Urinary bladder (tissue), 3 donors: ENCODE measurements at regions not wholly inside any gene's neighbourhood (a gene's known extent, or its start where the extent isn't known, plus 50 kb on each side); places are given as distances from the start of the nearest gene placed in this dataset.

Source experiments
- DNase-seq: peaks from one replicate; pipeline ENCODE4 v3.0.0-alpha.2; 2015; ENCODE audit errors: extremely low spot score
- H3K27ac ChIP-seq: one replicate; pipeline ENCODE4 v1.5.1; 2013; ENCODE audit warnings: low read depth, mild to moderate bottlenecking, moderate library complexity
- H3K36me3 ChIP-seq: one replicate; pipeline ENCODE4 v1.6.1; 2013; ENCODE audit warnings: mild to moderate bottlenecking, moderate library complexity; ENCODE audit not compliant: insufficient read depth
- H3K4me1 ChIP-seq: one replicate; pipeline ENCODE4 v1.6.1; 2013; ENCODE audit warnings: mild to moderate bottlenecking, moderate library complexity; ENCODE audit not compliant: insufficient read depth
- H3K4me3 ChIP-seq: one replicate; pipeline ENCODE4 v1.5.1; 2013; ENCODE audit warnings: low read depth, low read length
- WGBS: extraction: QIAGEN DNeasy Blood & Tissue Kit; methylation state at CpG from one replicate; pipeline ENCODE4 v1.1.7; 2013; 5-methylcytosine and 5-hydroxymethylcytosine counted together
- donor health status: healthy with polysubstance abuse.
- donor health status: healthy.

DNA sequence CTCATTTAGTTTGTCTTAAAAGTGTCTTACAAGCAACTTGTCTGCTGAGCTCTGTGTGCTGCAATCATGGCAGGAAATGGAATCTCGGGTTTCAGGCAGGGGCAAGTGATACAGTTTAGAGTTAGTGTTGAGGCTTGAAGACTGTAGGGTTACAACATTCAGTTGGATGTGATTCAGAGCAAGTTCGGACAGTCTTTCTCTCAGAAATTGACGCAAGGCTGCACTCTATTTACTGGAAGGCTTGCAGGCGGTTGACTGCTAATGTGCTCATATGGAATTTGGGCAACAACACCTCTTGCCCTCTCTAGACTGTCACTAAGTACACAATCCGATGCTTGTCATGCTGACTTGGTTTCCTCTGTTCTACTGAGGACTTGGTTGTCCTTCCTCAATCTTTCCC is 161.7 kb upstream of the BMPER start:
- no peak for DNase-seq
- Histone ChIP-seq H3K27ac (no peak overlapping the region), H3K36me3 (no peaks in the 10 kb centered on the region), H3K4me3 (no peak overlapping the region), H3K4me1 (no peaks in the 10 kb centered on the region)
- 90% methylated on average over 5 of the region's 5 CpGs for WGBS

DNA sequence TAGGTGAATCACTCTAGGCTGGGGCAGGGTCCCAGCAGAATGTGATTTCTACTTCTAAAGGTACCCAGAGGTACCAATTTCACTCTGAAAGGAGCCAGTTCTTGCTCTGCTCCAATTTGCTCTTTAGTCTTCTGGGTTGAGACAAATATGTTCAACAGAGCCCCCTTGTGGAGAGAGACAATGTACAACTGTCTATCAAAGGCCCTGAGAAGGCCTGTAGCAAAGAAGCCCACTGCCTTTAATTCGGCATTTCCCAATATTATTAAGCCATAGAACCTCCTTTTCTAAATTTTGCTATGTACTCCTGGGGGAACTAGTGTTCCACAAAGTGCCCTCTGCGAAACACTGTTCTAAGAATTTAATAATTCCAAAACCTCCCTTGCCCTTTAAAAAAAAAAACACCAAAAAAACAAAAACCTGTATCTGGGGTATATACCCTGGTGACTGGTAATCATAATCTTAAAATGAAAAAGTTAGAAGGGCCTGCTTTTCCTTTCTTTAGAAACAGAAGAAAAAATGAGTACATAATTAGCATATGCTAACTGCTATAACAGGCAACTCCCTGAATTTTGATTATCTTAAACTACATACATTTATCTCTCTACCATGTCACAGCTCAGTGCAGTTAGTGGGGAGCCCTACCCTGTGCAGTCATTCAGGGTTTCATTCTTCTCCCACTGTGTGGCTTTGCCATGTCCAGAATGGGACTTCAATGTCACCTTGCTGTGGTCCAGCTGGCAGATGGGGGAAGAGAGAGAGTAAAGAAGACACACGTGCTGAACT is 160.9 kb upstream of the BMPER start:
- H3K4me1 ChIP-seq = no peaks in the 10 kb centered on the region
- 93% methylated on average over 3 of the region's 3 CpGs for WGBS
- H3K36me3 ChIP-seq = no peaks in the 10 kb centered on the region
- no peak overlapping the region for H3K4me3 ChIP-seq
- H3K27ac ChIP-seq = no peak overlapping the region
- no peak for DNase-seq

DNA sequence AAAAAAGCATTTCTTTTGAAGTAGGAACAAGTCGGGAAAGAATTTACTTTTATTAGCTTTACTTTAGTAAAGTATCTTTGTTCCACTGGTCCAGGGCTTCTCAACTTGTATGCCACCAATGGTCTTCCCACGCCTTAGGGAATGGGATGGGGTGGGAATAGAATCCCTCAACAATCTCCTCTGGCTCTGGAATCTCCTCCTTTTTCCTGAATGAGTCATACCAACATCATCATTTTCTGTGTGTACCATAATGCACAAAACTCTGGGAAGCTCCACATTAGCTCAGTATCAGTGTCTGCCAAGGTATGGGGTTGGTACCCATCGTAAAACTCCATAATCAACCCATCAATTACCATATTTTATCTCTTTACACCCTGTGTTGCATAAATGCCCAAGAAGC is 159.4 kb upstream of the BMPER start:
- H3K36me3 ChIP-seq = no peaks in the 10 kb centered on the region
- H3K4me1 ChIP-seq = no peaks in the 10 kb centered on the region
- H3K27ac ChIP-seq = no peak overlapping the region
- DNase-seq = no peak
- WGBS = 94% methylated on average over 3 of the region's 3 CpGs
- H3K4me3 ChIP-seq = no peak overlapping the region

DNA sequence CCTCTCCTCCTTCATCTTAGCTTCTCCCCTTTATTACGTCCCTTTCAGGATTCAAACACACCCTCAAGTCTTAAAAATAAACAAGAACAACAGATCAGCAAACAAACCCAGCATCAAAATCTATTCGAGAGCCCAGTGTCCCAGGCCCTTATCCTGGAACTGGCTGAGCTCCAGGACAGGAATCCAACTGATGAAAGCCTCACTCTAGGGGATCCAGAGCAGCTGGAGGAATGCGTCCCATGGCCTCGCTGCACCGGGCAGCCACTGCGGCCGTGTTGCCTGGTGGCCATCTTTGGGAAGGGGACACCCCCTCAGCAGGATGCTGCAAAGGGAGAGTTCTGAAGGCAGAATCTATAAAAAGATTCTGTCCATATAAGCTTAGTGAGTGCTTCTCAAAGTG is 156.5 kb upstream of the BMPER start:
- H3K27ac ChIP-seq = no peak overlapping the region
- DNase-seq = no peak
- H3K4me1 ChIP-seq = no peaks in the 10 kb centered on the region
- H3K36me3 ChIP-seq = no peaks in the 10 kb centered on the region
- WGBS = 53% methylated on average over 7 of the region's 7 CpGs
- no peak overlapping the region for H3K4me3 ChIP-seq

DNA sequence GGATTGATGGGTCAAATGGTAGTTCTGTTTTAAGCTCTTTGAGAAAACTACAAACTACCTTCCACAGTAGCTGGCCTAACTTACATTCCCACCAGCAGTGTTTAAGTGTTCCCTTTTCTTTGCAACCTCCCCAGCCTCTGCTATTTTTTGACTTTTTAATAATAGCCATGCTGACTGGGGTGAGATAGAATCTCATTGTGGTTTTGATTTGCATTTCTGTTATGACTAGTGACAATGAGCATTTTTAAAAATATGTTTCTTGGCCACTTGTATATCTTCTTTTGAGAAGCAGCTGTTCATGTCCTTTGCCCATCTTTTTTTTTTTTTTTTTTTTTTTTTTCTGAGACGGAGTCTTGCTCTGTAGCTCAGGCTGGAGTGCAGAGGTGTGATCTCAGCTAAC is 155.2 kb upstream of the BMPER start:
- no peak for DNase-seq
- H3K36me3 ChIP-seq = no peaks in the 10 kb centered on the region
- 79% methylated on average over 1 of the region's 1 CpG for WGBS

DNA sequence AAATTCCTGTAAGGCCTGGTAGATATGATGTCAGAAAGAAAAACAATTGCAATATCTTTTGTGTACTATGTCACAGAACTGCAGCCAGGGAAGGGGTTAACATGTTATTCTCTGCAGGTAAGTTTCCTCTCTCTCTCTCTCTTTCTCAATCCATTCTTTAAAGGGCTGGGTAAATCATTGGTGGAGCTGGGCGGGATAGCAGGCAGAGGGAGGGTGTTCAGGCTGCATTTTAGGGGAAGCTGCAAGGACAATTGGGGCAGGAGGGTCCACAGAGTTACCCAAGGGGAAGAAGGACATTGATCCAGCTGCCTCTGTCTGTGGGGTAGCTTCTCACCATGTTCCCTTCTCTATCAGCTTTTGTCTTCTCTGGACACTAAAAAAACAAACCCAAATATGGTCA is 153.9 kb upstream of the BMPER start:
- Histone ChIP-seq H3K36me3 (no peaks in the 10 kb centered on the region), H3K4me3 (no peak overlapping the region), H3K4me1 (no peaks in the 10 kb centered on the region), H3K27ac (no peak overlapping the region)
- DNase-seq = no peak
- 93% methylated on average over 1 of the region's 1 CpG for WGBS

More for the DNA sequence above, 155.2 kb upstream of the BMPER start:
- Histone ChIP-seq H3K4me1 (no peaks in the 10 kb centered on the region), H3K4me3 (no peak overlapping the region), H3K27ac (no peak overlapping the region)

DNA sequence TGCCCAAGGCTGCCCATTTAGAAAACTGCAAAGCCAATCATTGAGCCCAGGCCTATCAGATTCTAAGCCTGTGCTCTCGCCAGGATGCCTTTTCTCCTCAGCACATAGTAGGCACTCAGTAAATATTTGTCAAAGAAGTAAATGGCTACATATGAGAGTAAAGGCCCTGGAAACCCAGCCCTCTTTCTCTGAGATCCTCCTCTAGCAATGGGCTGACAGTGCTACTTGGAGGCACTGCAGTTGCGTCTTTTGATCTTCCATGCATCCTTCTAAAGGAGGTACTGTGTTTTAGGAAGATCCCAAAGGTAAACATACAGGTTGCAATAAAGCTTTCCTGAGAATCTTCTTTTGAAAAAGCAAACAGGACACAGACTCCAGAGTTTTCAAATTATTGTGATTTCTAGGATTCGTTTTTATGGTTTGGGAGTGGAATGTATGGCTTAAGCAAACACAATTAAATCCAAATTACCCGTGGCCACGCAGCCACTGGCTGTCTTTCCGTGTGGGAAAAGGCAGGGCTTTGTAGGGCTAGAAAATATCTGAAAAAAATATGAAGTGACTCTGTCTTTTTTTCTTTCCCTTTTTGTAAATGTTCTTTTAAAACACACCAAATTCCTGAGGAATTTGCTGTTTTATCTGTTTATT is 151.3 kb upstream of the BMPER start:
- Histone ChIP-seq H3K27ac (no peak overlapping the region), H3K4me1 (no peaks in the 10 kb centered on the region), H3K4me3 (no peak overlapping the region), H3K36me3 (no peaks in the 10 kb centered on the region)
- DNase-seq = no peak
- WGBS = 70% methylated on average over 6 of the region's 6 CpGs

DNA sequence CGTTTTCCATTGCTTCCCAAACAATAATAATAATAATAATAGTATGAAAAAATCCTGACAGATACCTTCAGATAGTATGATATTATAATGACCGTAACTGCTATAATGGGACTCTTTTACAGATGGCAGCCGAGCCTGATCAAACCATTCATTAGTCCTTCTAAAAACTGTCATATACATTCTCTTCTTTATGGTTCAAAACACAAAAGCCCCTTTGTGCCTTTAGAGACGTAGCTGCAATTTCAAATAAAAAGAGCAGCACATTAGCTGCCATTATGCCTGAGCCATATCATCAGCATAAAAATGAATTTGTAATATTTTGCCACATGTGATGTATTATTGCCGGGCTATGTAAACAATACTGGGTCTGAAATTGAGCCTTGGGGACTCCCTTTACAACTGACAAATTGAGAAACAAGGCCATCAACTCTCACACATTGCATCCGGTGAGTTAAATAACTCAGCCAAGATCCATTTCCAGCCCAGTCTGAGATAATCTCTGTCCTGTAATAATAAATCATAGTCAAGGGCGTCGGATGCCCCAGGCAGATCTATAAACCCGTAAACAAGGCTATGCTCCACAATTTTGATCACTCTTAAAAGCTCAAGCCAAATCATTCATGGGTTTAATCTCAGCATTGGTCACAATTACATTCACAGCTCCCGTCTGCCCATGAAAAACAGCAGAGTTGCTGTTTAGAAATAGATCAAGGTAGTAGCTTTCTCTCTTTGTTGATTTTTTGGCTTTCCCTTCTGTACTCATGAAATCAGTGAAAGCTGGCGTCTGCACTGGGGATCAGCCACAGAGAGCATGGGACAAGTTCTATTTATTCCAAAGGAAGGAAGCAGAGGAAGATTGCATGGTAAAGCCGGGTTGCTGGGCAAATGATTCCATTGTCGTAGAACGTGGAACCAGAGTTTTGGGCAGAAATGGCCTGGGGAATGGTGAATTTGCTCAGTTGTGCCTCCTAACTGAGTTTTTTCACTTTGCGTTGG is 150.1 kb upstream of the BMPER start:
- Histone ChIP-seq H3K4me3 (no peak overlapping the region), H3K36me3 (no peaks in the 10 kb centered on the region), H3K27ac (no peak overlapping the region), H3K4me1 (no peaks in the 10 kb centered on the region)
- 68% methylated on average over 15 of the region's 15 CpGs for WGBS
- no peak for DNase-seq

DNA sequence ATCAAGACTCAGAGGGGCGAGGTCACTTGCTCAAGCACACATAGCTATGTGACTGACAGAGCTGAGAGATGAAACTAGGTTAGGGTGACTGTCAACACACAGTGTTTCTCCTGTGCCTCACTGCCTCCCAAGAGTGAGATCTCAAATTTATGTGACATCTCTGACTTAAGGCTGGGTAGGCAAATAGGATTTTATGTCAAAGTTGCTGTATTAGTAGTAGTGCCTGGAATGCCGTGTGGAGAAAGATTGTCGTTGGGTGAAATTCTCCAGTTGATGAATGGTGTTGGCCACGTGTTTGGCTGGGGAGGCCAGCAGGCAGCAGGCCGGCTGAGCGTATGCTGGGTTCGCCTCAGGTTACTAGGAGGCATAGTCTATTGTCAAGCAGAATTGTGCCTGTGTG is 148.3 kb upstream of the BMPER start:
- no peaks in the 10 kb centered on the region for H3K36me3 ChIP-seq
- no peak for DNase-seq
- H3K27ac ChIP-seq = no peak overlapping the region
- H3K4me3 ChIP-seq = no peak overlapping the region
- 82% methylated on average over 7 of the region's 7 CpGs for WGBS
- H3K4me1 ChIP-seq = no peaks in the 10 kb centered on the region

DNA sequence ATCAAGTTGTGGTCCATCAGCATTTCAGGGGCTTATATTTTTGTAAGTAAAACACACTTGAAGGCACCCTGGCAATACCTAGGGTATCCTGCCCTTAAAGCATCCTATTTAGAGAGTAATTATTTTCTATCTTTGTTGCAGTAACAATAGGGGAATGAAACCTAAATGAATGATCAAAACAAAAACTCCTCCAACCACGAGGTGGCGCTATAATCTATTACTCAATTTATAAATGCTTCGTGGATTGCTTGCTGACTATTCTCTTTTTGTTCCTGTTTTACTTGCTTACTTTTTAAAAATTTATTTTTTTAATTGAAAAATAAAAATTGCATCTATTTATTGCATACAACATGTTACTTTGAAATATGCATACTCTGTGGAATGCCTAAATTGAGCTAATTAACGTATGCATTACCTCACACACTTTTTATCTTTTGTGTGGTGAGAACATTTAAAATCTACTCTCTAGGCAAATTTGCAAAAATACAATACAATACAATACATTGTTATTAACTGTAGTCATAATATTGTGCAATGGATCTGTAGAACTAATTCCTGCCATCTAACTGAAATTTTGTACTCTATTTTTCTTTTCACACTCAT is 147.7 kb upstream of the BMPER start:
- no peak overlapping the region for H3K27ac ChIP-seq
- H3K36me3 ChIP-seq = no peaks in the 10 kb centered on the region
- no peaks in the 10 kb centered on the region for H3K4me1 ChIP-seq
- WGBS = 29% methylated on average over 4 of the region's 4 CpGs
- DNase-seq = no peak
- no peak overlapping the region for H3K4me3 ChIP-seq

DNA sequence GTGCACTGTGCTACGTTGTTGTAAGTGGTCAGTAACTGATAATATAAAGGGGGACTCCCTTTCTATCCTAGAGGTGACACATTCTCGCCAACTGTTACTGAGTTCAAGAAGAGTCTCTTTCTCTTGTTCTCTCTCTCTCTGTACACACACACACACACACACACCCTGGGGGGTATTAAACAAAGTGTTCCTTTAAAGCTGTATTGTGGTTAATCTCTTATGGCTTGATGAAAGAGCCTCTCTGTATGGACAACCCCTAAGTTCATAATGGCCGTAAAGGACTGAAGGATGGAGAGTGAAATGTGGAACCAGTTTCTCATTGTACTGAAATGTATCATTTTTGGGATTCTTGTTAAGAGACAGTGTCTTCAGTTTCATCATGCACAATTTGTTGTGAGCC is 145.2 kb upstream of the BMPER start:
- WGBS = 93% methylated on average over 3 of the region's 3 CpGs
- Histone ChIP-seq H3K36me3 (no peaks in the 10 kb centered on the region), H3K27ac (peak overlapping the region; percentile 10), H3K4me1 (peaks cover 2% of the 10 kb centered on the region), H3K4me3 (no peak overlapping the region)
- DNase-seq = no peak

DNA sequence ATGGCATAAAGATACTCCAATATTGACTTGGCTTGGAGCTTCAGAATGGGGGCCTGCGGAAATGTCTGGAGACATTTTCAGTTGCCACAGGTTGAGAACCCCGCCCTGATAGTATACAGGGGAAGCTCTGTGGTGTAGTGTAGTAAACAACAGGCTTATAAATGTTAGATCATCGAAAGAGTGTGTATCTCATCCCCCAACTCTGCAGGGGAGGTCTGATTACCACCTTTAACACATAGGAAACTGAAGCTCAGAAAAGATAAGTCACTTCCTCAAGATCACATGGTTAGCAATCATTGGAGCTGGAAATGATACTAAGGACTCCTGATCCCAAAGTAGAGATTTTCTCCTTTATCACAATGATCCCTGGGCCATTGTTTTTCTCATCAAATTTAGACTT is 144.5 kb upstream of the BMPER start:
- no peak overlapping the region for H3K4me3 ChIP-seq
- WGBS = 86% methylated on average over 3 of the region's 3 CpGs
- peaks cover 2% of the 10 kb centered on the region for H3K4me1 ChIP-seq
- H3K36me3 ChIP-seq = no peaks in the 10 kb centered on the region
- no peak for DNase-seq
- H3K27ac ChIP-seq = no peak overlapping the region

DNA sequence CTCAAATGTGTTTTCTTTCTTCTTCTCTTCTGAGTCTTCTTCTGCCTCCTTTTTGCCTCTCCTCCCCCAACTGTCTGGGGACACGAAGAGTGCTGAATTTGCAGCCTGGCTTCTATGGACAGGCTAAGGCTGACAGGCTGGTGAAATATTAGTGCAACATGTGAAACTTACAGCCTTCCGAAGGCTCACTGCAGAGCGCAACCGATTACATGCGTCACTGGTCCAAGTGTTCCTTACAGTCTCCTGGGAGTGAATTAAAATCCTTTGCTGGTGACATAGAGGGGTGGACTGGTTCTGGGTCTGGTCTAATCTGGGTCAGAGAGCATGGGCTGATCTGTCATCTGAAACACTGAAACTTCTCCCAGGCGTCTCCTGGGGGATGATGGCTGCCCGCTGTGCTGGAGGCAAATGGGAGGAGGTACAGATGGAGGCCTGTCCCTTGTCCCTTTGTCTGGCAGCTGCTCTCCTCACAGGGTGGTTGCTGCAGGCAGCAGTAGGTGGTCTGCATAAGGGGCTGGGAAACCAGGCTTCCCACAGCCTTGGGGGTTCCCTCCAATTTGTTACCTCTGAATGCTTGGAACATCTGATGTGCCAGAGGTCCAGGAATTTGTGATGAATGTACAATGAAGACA is 143.8 kb upstream of the BMPER start:
- WGBS = 92% methylated on average over 7 of the region's 7 CpGs
- no peak overlapping the region for H3K4me3 ChIP-seq
- no peak overlapping the region for H3K27ac ChIP-seq
- H3K4me1 ChIP-seq = peaks cover 2% of the 10 kb centered on the region
- no peak for DNase-seq
- H3K36me3 ChIP-seq = no peaks in the 10 kb centered on the region
